ENCODE measurements at regions not wholly inside any gene's neighbourhood (a gene's known extent, or its start where the extent isn't known, plus 50 kb on each side); places are given as distances from the start of the nearest gene placed in this dataset.

- no peak for ATAC-seq
Measured at GRCh38 chr2:239644011-239644410, 243.2 kb upstream of the HDAC4 start.

More at GRCh38 chr2:239644011-239644410, 243.2 kb upstream of the HDAC4 start:
- FAIRE-seq (no peak), DNase-seq (ENCODE audit: extremely low read depth in 1 of 4, low spot score in 3 of 4) (no peak)
- H3K9me1 ChIP-seq (ENCODE audit: control insufficient read depth, insufficient read depth, low read length) = no peaks in the 10 kb centered on the region
- no peak for TF ChIP-seq ZNF76 (CRISPR knock-in tag; IDR thresholded peaks at IDR 0.05; ENCODE audit: borderline replicate concordance)
- TF ChIP-seq EHMT2 (IDR thresholded peaks at IDR 0.05) = 0 out of 2 replicates have a peak, but pooled peaks have one; percentile 29
- TF ChIP-seq MAFF (IDR thresholded peaks at IDR 0.05; ENCODE audit: low read length) = no peak
- TF ChIP-seq REST (IDR thresholded peaks at IDR 0.05; ENCODE audit: borderline replicate concordance) = peak; percentile 53
- no peak for TF ChIP-seq REST (CRISPR knock-in tag; IDR thresholded peaks at IDR 0.05; ENCODE audit: low read depth)
- TF ChIP-seq HES1 (IDR thresholded peaks at IDR 0.05; ENCODE audit: low read depth) = no peak
- H3K27ac ChIP-seq (ENCODE audit: extremely low read depth, low read depth, low read length) = no peak overlapping the region
- BruUV-seq (replicated peaks) = no TSS peak
- intact Hi-C loops (cut with micrococcal nuclease) (no loop called here), in situ Hi-C loops (cut with MboI) (no loop called here)
- H3K4me1 ChIP-seq (replicated peaks in 1 of 2; ENCODE audit: control insufficient read depth in 2 of 2, insufficient read depth in 2 of 2, low read length in 2 of 2) = no peaks in the 10 kb centered on the region
- no peaks in the 10 kb centered on the region for H3K36me3 ChIP-seq (ENCODE audit: control insufficient read depth, insufficient read depth, low read length)
- 80% methylated on average over 2 of the region's 7 CpGs for WGBS (ENCODE audit: insufficient coverage, low coverage, missing lambda C conversion rate)
- H3K4me2 ChIP-seq (ENCODE audit: insufficient read depth, low read length) = no peak overlapping the region
- no peaks in the 10 kb centered on the region for H4K20me1 ChIP-seq (replicated peaks; ENCODE audit: control insufficient read depth, insufficient read depth, low read length)
- no peak overlapping the region for H2AFZ ChIP-seq (ENCODE audit: low read depth, low read length)
- H3K27me3 ChIP-seq (ENCODE audit: control insufficient read depth in 2 of 2, insufficient read depth in 2 of 2, low read length in 2 of 2) = peaks cover 0 to 12% of the 10 kb centered on the region in 2 experiments; a peak in 1 of 5 replicates
- no peaks in the 10 kb centered on the region for H3K79me2 ChIP-seq (ENCODE audit: control insufficient read depth, insufficient read depth, low read length)
- H3K4me3 ChIP-seq = no peak overlapping the region
- ChIA-PET POLR2A (interaction anchor here (1.4 kb wide), 1 partner anchor 12 kb away, joined by 3 read pairs; no protein-coding TSS in a partner anchor), CTCF (ENCODE audit: low intra/inter-chr PET ratio) (no interaction called here)
- H3K9me3 ChIP-seq (replicated peaks; ENCODE audit: control insufficient read depth, insufficient read depth, low read depth, low read length) = no peaks in the 10 kb centered on the region
- H3K9ac ChIP-seq (ENCODE audit: insufficient read depth in 1 of 2, low read depth in 2 of 2, low read length in 2 of 2) = no peak overlapping the region
